ENCODE measurements at regions not wholly inside any gene's neighbourhood (a gene's known extent, or its start where the extent isn't known, plus 50 kb on each side); places are given as distances from the start of the nearest gene placed in this dataset.
"Not testable (repeated sequence)": the region's sequence is repeated elsewhere in the genome, so short reads cannot be mapped to it uniquely, and the experiment has no call there.

GRCh38 chr2:104945121-104945520 lies 91.2 kb downstream of the POU3F3 start:
- no peak overlapping the region for H3K27ac Mint-ChIP-seq
- peaks cover 30% of the 10 kb centered on the region for H3K27me3 Mint-ChIP-seq
- no peaks in the 10 kb centered on the region for H3K36me3 Mint-ChIP-seq (ENCODE audit: low read depth)
- ATAC-seq (replicated peaks) = no peak
- no peaks in the 10 kb centered on the region for H3K4me1 Mint-ChIP-seq
- H3K9me3 Mint-ChIP-seq = no peaks in the 10 kb centered on the region
- no peak overlapping the region for H3K4me3 Mint-ChIP-seq

- no peak for ATAC-seq (replicated peaks)
- Mint-ChIP-seq H3K4me3 (no peak overlapping the region), H3K4me1 (no peaks in the 10 kb centered on the region), H3K27me3 (peaks cover 30% of the 10 kb centered on the region), H3K27ac (no peak overlapping the region), H3K36me3 (ENCODE audit: low read depth) (no peaks in the 10 kb centered on the region), H3K9me3 (no peaks in the 10 kb centered on the region)
Observed at GRCh38 chr2:104945866-104946265, 92.0 kb downstream of the POU3F3 start.

GRCh38 chr2:104947456-104947855 lies 90.4 kb upstream of the MRPS9 start:
- ATAC-seq (replicated peaks); H3K9me3 Mint-ChIP-seq; H3K36me3 Mint-ChIP-seq (ENCODE audit: low read depth); H3K27ac Mint-ChIP-seq; H3K4me1 Mint-ChIP-seq; H3K4me3 Mint-ChIP-seq: not testable (repeated sequence)
- H3K27me3 Mint-ChIP-seq = peaks cover 25% of the 10 kb centered on the region

- H3K9me3 Mint-ChIP-seq = no peaks in the 10 kb centered on the region
- H3K36me3 Mint-ChIP-seq (ENCODE audit: low read depth) = no peaks in the 10 kb centered on the region
- peaks cover 7% of the 10 kb centered on the region for H3K27me3 Mint-ChIP-seq
- ATAC-seq (replicated peaks) = no peak
- no peaks in the 10 kb centered on the region for H3K4me1 Mint-ChIP-seq
- no peak overlapping the region for H3K4me3 Mint-ChIP-seq
- H3K27ac Mint-ChIP-seq = no peak overlapping the region
Observed at GRCh38 chr2:104952976-104953375, 84.9 kb upstream of the MRPS9 start.

- Mint-ChIP-seq H3K4me1 (no peaks in the 10 kb centered on the region), H3K36me3 (ENCODE audit: low read depth) (no peaks in the 10 kb centered on the region), H3K27me3 (peaks cover 37% of the 10 kb centered on the region), H3K27ac (no peak overlapping the region), H3K9me3 (peaks cover 19% of the 10 kb centered on the region), H3K4me3 (no peak overlapping the region)
- no peak for ATAC-seq (replicated peaks)
Observed at GRCh38 chr2:104965900-104966299, 72.0 kb upstream of the MRPS9 start.

GRCh38 chr2:104969564-104969963 lies 68.3 kb upstream of the MRPS9 start:
- Mint-ChIP-seq H3K36me3 (ENCODE audit: low read depth) (no peaks in the 10 kb centered on the region), H3K4me3 (no peak overlapping the region), H3K9me3 (peaks cover 14% of the 10 kb centered on the region), H3K27me3 (peaks cover 27% of the 10 kb centered on the region), H3K27ac (no peak overlapping the region), H3K4me1 (no peaks in the 10 kb centered on the region)
- no peak for ATAC-seq (replicated peaks)

- H3K27ac Mint-ChIP-seq = no peak overlapping the region
- no peak overlapping the region for H3K4me3 Mint-ChIP-seq
- no peaks in the 10 kb centered on the region for H3K36me3 Mint-ChIP-seq (ENCODE audit: low read depth)
- peaks cover 3% of the 10 kb centered on the region for H3K9me3 Mint-ChIP-seq
- peaks cover 22% of the 10 kb centered on the region for H3K27me3 Mint-ChIP-seq
- no peaks in the 10 kb centered on the region for H3K4me1 Mint-ChIP-seq
- ATAC-seq (replicated peaks) = no peak
Observed at GRCh38 chr2:104975371-104975770, 62.5 kb upstream of the MRPS9 start.

GRCh38 chr2:104975851-104976250 lies 62.0 kb upstream of the MRPS9 start:
- ATAC-seq (replicated peaks) = no peak
- Mint-ChIP-seq H3K9me3 (peaks cover 2% of the 10 kb centered on the region), H3K27ac (no peak overlapping the region), H3K4me1 (no peaks in the 10 kb centered on the region), H3K4me3 (no peak overlapping the region), H3K27me3 (peaks cover 21% of the 10 kb centered on the region), H3K36me3 (ENCODE audit: low read depth) (no peaks in the 10 kb centered on the region)

GRCh38 chr2:104976603-104977120 lies 61.2 kb upstream of the MRPS9 start:
- H3K4me3 Mint-ChIP-seq = no peak overlapping the region
- no peak for ATAC-seq (replicated peaks)
- H3K9me3 Mint-ChIP-seq = no peaks in the 10 kb centered on the region
- no peaks in the 10 kb centered on the region for H3K36me3 Mint-ChIP-seq (ENCODE audit: low read depth)
- peaks cover 20% of the 10 kb centered on the region for H3K27me3 Mint-ChIP-seq
- H3K4me1 Mint-ChIP-seq = no peaks in the 10 kb centered on the region
- H3K27ac Mint-ChIP-seq = no peak overlapping the region

- ATAC-seq (replicated peaks) = no peak
- no peak overlapping the region for H3K27ac Mint-ChIP-seq
- H3K27me3 Mint-ChIP-seq = peaks cover 16% of the 10 kb centered on the region
- no peaks in the 10 kb centered on the region for H3K9me3 Mint-ChIP-seq
- H3K4me3 Mint-ChIP-seq = no peak overlapping the region
- no peaks in the 10 kb centered on the region for H3K36me3 Mint-ChIP-seq (ENCODE audit: low read depth)
- H3K4me1 Mint-ChIP-seq = no peaks in the 10 kb centered on the region
Observed at GRCh38 chr2:104977958-104978357, 59.9 kb upstream of the MRPS9 start.

- not testable (repeated sequence) for H3K4me3 Mint-ChIP-seq; H3K9me3 Mint-ChIP-seq; H3K4me1 Mint-ChIP-seq; ATAC-seq (replicated peaks); H3K27ac Mint-ChIP-seq; H3K36me3 Mint-ChIP-seq (ENCODE audit: low read depth)
- peaks cover 19% of the 10 kb centered on the region for H3K27me3 Mint-ChIP-seq
Observed at GRCh38 chr2:104979786-104980185, 58.1 kb upstream of the MRPS9 start.

- H3K27ac Mint-ChIP-seq = no peak overlapping the region
- peaks cover 16% of the 10 kb centered on the region for H3K27me3 Mint-ChIP-seq
- no peaks in the 10 kb centered on the region for H3K36me3 Mint-ChIP-seq (ENCODE audit: low read depth)
- no peak for ATAC-seq (replicated peaks)
- no peaks in the 10 kb centered on the region for H3K9me3 Mint-ChIP-seq
- no peaks in the 10 kb centered on the region for H3K4me1 Mint-ChIP-seq
- no peak overlapping the region for H3K4me3 Mint-ChIP-seq
Observed at GRCh38 chr2:104982111-104982510, 55.8 kb upstream of the MRPS9 start.
